ENCODE measurements at regions not wholly inside any gene's neighbourhood (a gene's known extent, or its start where the extent isn't known, plus 50 kb on each side); places are given as distances from the start of the nearest gene placed in this dataset.

DNA sequence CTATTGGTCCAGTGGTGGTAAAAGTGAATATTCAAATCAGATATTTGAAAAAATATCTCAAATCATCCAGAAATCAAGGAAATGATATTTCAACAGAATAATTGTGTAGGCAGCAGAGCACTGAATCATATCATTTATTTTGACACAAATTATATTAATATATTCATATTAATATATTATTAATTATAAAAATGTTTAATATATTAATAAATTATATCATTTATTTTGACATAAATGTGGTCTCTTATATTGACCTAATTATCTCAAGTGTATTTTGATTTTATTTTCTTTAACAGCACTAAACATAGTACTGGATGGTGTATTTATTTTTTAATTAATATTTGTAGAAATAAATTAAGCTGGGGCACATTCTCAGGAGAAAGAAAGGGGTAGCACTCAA is 257.7 kb upstream of the THBS1 start:
- no peak overlapping the region for H3K27ac ChIP-seq (ENCODE audit: low read depth, low read length, severe bottlenecking)
- no peaks in the 10 kb centered on the region for H3K36me3 ChIP-seq (ENCODE audit: control insufficient read depth, insufficient read depth, low read length)
- no peaks in the 10 kb centered on the region for H3K4me1 ChIP-seq (ENCODE audit: control insufficient read depth, insufficient read depth, low read length, poor library complexity, severe bottlenecking)
- no peak overlapping the region for H3K4me3 ChIP-seq (ENCODE audit: extremely low read depth, insufficient read depth, low read length, poor library complexity, severe bottlenecking)
- peaks cover 11% of the 10 kb centered on the region for H3K9me3 ChIP-seq (ENCODE audit: control insufficient read depth, low read length)

- Histone ChIP-seq H3K36me3 (ENCODE audit: control insufficient read depth, insufficient read depth, low read length) (no peaks in the 10 kb centered on the region), H3K27ac (ENCODE audit: low read depth, low read length, severe bottlenecking) (no peak overlapping the region), H3K9me3 (ENCODE audit: control insufficient read depth, low read length) (peaks cover 11% of the 10 kb centered on the region), H3K4me1 (ENCODE audit: control insufficient read depth, insufficient read depth, low read length, poor library complexity, severe bottlenecking) (no peaks in the 10 kb centered on the region), H3K4me3 (ENCODE audit: extremely low read depth, insufficient read depth, low read length, poor library complexity, severe bottlenecking) (no peak overlapping the region)
- no CpG with 5 or more reads among the region's 3 CpGs for WGBS, 2 experiments (ENCODE audit: insufficient coverage in 2 of 2)
Observed at GRCh38 chr15:39323706-39324105, 257.2 kb upstream of the THBS1 start.

GRCh38 chr15:39326306-39326975 is 254.4 kb upstream of the THBS1 start:
- peaks cover 6% of the 10 kb centered on the region for H3K4me1 ChIP-seq (ENCODE audit: control insufficient read depth, insufficient read depth, low read length, poor library complexity, severe bottlenecking)
- no peak overlapping the region for H3K4me3 ChIP-seq (ENCODE audit: extremely low read depth, insufficient read depth, low read length, poor library complexity, severe bottlenecking)
- H3K36me3 ChIP-seq (ENCODE audit: control insufficient read depth, insufficient read depth, low read length): no peaks in the 10 kb centered on the region
- H3K27ac ChIP-seq (ENCODE audit: low read depth, low read length, severe bottlenecking): no peak overlapping the region
- no peaks in the 10 kb centered on the region for H3K9me3 ChIP-seq (ENCODE audit: control insufficient read depth, low read length)
- WGBS, 2 experiments (ENCODE audit: insufficient coverage in 2 of 2): 78 to 89% methylated on average over 4 of the region's 5 CpGs

GRCh38 chr15:39327005-39327730 is 253.7 kb upstream of the THBS1 start:
- Histone ChIP-seq H3K36me3 (ENCODE audit: control insufficient read depth, insufficient read depth, low read length) (no peaks in the 10 kb centered on the region), H3K4me1 (ENCODE audit: control insufficient read depth, insufficient read depth, low read length, poor library complexity, severe bottlenecking) (peaks cover 6% of the 10 kb centered on the region), H3K4me3 (ENCODE audit: extremely low read depth, insufficient read depth, low read length, poor library complexity, severe bottlenecking) (no peak overlapping the region), H3K27ac (ENCODE audit: low read depth, low read length, severe bottlenecking) (no peak overlapping the region), H3K9me3 (ENCODE audit: control insufficient read depth, low read length) (no peaks in the 10 kb centered on the region)
- WGBS, 2 experiments (ENCODE audit: insufficient coverage in 2 of 2): 91 to 95% methylated on average over 5 to 6 of the region's 6 CpGs

GRCh38 chr15:39330061-39330460 is 250.8 kb upstream of the THBS1 start:
- Histone ChIP-seq H3K9me3 (ENCODE audit: control insufficient read depth, low read length) (no peaks in the 10 kb centered on the region), H3K4me1 (ENCODE audit: control insufficient read depth, insufficient read depth, low read length, poor library complexity, severe bottlenecking) (peaks cover 6% of the 10 kb centered on the region), H3K36me3 (ENCODE audit: control insufficient read depth, insufficient read depth, low read length) (no peaks in the 10 kb centered on the region), H3K27ac (ENCODE audit: low read depth, low read length, severe bottlenecking) (no peak overlapping the region), H3K4me3 (ENCODE audit: extremely low read depth, insufficient read depth, low read length, poor library complexity, severe bottlenecking) (no peak overlapping the region)
- 95% methylated on average over 3 to 5 of the region's 6 CpGs for WGBS, 2 experiments (ENCODE audit: insufficient coverage in 2 of 2)

DNA sequence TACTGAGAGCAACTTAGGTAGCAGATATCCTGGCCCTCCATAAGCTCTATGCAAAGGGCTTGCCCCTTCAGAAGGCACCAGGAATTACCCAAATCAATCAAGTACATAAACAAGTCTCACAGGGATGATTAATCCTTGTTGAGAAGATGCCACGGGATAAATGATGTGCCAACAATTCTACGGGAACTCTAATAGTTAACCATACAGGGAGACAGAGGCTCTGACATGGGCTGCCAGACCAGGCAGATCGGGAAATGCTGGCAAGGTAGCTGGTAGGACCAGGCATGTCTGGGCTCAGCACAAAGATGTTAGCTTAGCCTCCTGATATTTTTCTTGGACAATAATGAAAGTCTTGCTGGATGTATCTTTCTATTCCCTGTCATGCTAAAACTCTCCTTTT is 249.3 kb upstream of the THBS1 start:
- no peaks in the 10 kb centered on the region for H3K9me3 ChIP-seq (ENCODE audit: control insufficient read depth, low read length)
- H3K4me1 ChIP-seq (ENCODE audit: control insufficient read depth, insufficient read depth, low read length, poor library complexity, severe bottlenecking): peaks cover 6% of the 10 kb centered on the region
- H3K27ac ChIP-seq (ENCODE audit: low read depth, low read length, severe bottlenecking): no peak overlapping the region
- no peaks in the 10 kb centered on the region for H3K36me3 ChIP-seq (ENCODE audit: control insufficient read depth, insufficient read depth, low read length)
- 100% methylated on average over 3 of the region's 3 CpGs for WGBS, 2 experiments (ENCODE audit: insufficient coverage in 2 of 2)
- H3K4me3 ChIP-seq (ENCODE audit: extremely low read depth, insufficient read depth, low read length, poor library complexity, severe bottlenecking): no peak overlapping the region

- whole genome bisulfite sequencing, 2 experiments (ENCODE audit: insufficient coverage in 2 of 2): 81 to 85% methylated on average over 2 to 4 of the region's 5 CpGs
- Histone ChIP-seq H3K4me3 (ENCODE audit: extremely low read depth, insufficient read depth, low read length, poor library complexity, severe bottlenecking) (no peak overlapping the region), H3K4me1 (ENCODE audit: control insufficient read depth, insufficient read depth, low read length, poor library complexity, severe bottlenecking) (peaks cover 6% of the 10 kb centered on the region), H3K36me3 (ENCODE audit: control insufficient read depth, insufficient read depth, low read length) (no peaks in the 10 kb centered on the region), H3K27ac (ENCODE audit: low read depth, low read length, severe bottlenecking) (no peak overlapping the region), H3K9me3 (ENCODE audit: control insufficient read depth, low read length) (no peaks in the 10 kb centered on the region)
Observed at GRCh38 chr15:39332846-39333245, 248.0 kb upstream of the THBS1 start.

GRCh38 chr15:39333393-39333792 is 247.5 kb upstream of the THBS1 start:
- Histone ChIP-seq H3K36me3 (ENCODE audit: control insufficient read depth, insufficient read depth, low read length) (no peaks in the 10 kb centered on the region), H3K9me3 (ENCODE audit: control insufficient read depth, low read length) (no peaks in the 10 kb centered on the region), H3K4me1 (ENCODE audit: control insufficient read depth, insufficient read depth, low read length, poor library complexity, severe bottlenecking) (peaks cover 6% of the 10 kb centered on the region), H3K4me3 (ENCODE audit: extremely low read depth, insufficient read depth, low read length, poor library complexity, severe bottlenecking) (no peak overlapping the region), H3K27ac (ENCODE audit: low read depth, low read length, severe bottlenecking) (no peak overlapping the region)
- 83 to 100% methylated on average over 1 of the region's 3 CpGs for WGBS, 2 experiments (ENCODE audit: insufficient coverage in 2 of 2)

DNA sequence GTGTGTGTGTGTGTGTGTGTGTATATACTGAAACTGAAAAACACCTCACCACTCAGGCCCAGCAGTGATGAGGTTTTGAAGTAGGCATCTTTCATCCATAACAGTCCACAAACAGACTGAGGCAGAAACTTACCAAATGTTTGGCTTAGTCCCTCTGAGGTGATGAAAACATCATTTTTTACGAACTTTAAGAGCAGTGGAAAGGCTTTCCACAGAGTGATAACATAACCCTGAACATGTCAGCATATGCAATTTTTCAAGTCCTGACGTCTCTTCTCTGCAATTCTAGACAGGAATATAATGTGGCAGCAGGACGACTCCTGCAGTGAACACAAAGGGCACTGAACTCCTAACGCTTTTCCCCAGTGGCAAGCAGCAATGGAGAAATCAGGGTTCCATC is 247.0 kb upstream of the THBS1 start:
- Histone ChIP-seq H3K4me3 (ENCODE audit: extremely low read depth, insufficient read depth, low read length, poor library complexity, severe bottlenecking) (no peak overlapping the region), H3K36me3 (ENCODE audit: control insufficient read depth, insufficient read depth, low read length) (no peaks in the 10 kb centered on the region), H3K4me1 (ENCODE audit: control insufficient read depth, insufficient read depth, low read length, poor library complexity, severe bottlenecking) (peaks cover 6% of the 10 kb centered on the region), H3K9me3 (ENCODE audit: control insufficient read depth, low read length) (no peaks in the 10 kb centered on the region), H3K27ac (ENCODE audit: low read depth, low read length, severe bottlenecking) (no peak overlapping the region)
- 79 to 85% methylated on average over 3 to 4 of the region's 4 CpGs for WGBS, 2 experiments (ENCODE audit: insufficient coverage in 2 of 2)

DNA sequence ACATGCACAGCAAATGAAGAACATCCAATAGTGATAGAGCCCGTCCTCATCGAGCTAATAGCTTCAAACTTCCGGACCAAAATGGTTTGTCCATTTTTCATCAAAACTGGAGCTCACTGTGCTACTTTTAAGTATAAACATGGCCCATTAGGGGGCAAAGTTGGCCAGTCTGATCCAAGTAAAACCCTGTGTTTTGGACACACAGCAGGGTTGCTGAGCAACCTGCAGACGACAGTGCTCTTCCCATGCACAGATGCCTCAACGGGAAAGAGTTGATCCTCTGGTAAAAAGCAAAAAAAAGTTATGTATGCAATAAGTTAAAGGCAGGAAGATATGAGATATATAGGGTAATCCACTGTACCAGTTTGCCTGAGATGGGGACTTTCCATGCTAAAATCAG is 244.0 kb upstream of the THBS1 start:
- Histone ChIP-seq H3K27ac (ENCODE audit: low read depth, low read length, severe bottlenecking) (no peak overlapping the region), H3K4me1 (ENCODE audit: control insufficient read depth, insufficient read depth, low read length, poor library complexity, severe bottlenecking) (no peaks in the 10 kb centered on the region), H3K36me3 (ENCODE audit: control insufficient read depth, insufficient read depth, low read length) (no peaks in the 10 kb centered on the region), H3K4me3 (ENCODE audit: extremely low read depth, insufficient read depth, low read length, poor library complexity, severe bottlenecking) (no peak overlapping the region), H3K9me3 (ENCODE audit: control insufficient read depth, low read length) (no peaks in the 10 kb centered on the region)
- WGBS, 2 experiments (ENCODE audit: insufficient coverage in 2 of 2): 83 to 93% methylated on average over 2 to 5 of the region's 5 CpGs

- 84 to 94% methylated on average over 3 to 4 of the region's 4 CpGs for WGBS, 2 experiments (ENCODE audit: insufficient coverage in 2 of 2)
- no peak overlapping the region for H3K27ac ChIP-seq (ENCODE audit: low read depth, low read length, severe bottlenecking)
- H3K4me1 ChIP-seq (ENCODE audit: control insufficient read depth, insufficient read depth, low read length, poor library complexity, severe bottlenecking): no peaks in the 10 kb centered on the region
- H3K36me3 ChIP-seq (ENCODE audit: control insufficient read depth, insufficient read depth, low read length): no peaks in the 10 kb centered on the region
- H3K9me3 ChIP-seq (ENCODE audit: control insufficient read depth, low read length): no peaks in the 10 kb centered on the region
- no peak overlapping the region for H3K4me3 ChIP-seq (ENCODE audit: extremely low read depth, insufficient read depth, low read length, poor library complexity, severe bottlenecking)
Observed at GRCh38 chr15:39338251-39338650, 242.6 kb upstream of the THBS1 start.

All from mesodermal cell (in vitro differentiated cells).